GM13976 (cell line): ENCODE measurements at regions not wholly inside any gene's neighbourhood (a gene's known extent, or its start where the extent isn't known, plus 50 kb on each side); places are given as distances from the start of the nearest gene placed in this dataset.

Source experiments
- DNase-seq: peaks from one replicate; pipeline ENCODE4 v3.0.0; 2012; ENCODE audit warnings: low spot score
- CTCF ChIP-seq: IDR thresholded peaks from 2 replicates; pipeline ENCODE4 v1.5.1; 2012; ENCODE audit warnings: borderline replicate concordance, mild to moderate bottlenecking; ENCODE audit not compliant: insufficient read depth; ENCODE audit errors: extremely low read depth, missing control alignments, control extremely low read depth
- in situ Hi-C: fragments of 300-500 bp; cut with MboI; formaldehyde crosslinking; loops from one replicate; pipeline ENCODE4 v1.12.0; 2022; ENCODE audit warnings: low sequenced_read_pairs, mixed read lengths, inconsistent platforms; ENCODE audit not compliant: unreplicated experiment

- DNase-seq = no peak
- in situ Hi-C loops = loop anchor here (25.0 kb wide), 1 partner anchor 442 kb away; no protein-coding TSS in a partner anchor
- TF ChIP-seq CTCF = no peak
Measured at GRCh38 chr4:123553733-123554637, 157.4 kb downstream of the SPRY1 start.

DNA sequence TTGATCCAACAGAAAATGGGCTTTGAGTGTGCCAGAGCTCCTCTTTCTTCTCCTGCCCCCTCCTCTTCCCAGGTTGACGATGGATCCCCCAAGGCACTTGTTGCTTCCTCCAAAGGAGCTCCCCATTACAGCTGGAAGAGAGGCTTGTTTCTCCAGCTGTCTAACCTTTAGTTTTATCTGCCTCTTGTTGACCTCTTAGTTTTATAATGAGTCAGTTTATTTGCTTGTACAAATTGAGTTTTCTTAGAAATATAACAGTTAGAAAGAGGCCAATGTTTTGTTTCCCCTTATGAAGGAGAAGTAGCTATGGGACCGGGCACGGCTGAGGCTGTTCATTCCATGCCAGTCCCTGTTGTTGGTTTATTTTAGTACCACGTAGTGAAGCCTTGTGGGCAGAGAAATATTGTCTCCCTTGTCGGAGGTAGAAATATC lies 158.2 kb downstream of the SPRY1 start:
- DNase-seq = no peak
- in situ Hi-C loops = loop anchor here (25.0 kb wide), 1 partner anchor 443 kb away; no protein-coding TSS in a partner anchor
- no peak for TF ChIP-seq CTCF

- DNase-seq = no peak
- in situ Hi-C loops = loop anchor here (25.0 kb wide), 1 partner anchor 443 kb away; no protein-coding TSS in a partner anchor
- no peak for TF ChIP-seq CTCF
Measured at GRCh38 chr4:123555233-123555806, 158.7 kb downstream of the SPRY1 start.

DNA sequence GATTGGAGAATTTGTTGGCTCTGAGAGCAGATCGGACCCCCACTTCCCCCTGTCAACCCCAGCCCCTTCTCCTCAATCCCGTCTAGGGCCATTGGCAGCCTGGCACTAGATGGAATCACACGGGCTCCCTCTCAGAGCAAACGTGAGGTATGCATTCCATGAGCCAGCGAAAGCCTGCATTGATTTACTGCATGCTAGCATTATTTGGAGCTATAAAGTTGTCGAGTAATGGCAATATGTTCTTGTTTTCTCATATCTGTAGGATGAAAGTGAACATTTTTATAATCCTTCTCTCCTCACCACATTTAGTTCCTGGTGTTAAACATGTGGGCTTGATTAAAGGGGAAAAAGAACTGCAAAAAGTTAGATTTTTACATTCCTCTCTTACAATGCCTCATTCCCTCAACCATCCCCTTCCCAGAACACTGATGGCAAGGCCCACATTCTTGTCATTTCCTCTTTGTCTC lies 159.2 kb downstream of the SPRY1 start:
- DNase-seq = no peak
- TF ChIP-seq CTCF = no peak
- in situ Hi-C loops = loop anchor here (25.0 kb wide), 1 partner anchor 444 kb away; no protein-coding TSS in a partner anchor

- no peak for DNase-seq
- in situ Hi-C loops = loop anchor here (25.0 kb wide), 1 partner anchor 444 kb away; no protein-coding TSS in a partner anchor
- no peak for TF ChIP-seq CTCF
Measured at GRCh38 chr4:123556526-123556925, 159.9 kb downstream of the SPRY1 start.

- TF ChIP-seq CTCF = no peak
- in situ Hi-C loops = loop anchor here (25.0 kb wide), 1 partner anchor 446 kb away; no protein-coding TSS in a partner anchor
- no peak for DNase-seq
Measured at GRCh38 chr4:123557857-123558536, 161.4 kb downstream of the SPRY1 start.
